ENCODE measurements at regions not wholly inside any gene's neighbourhood (a gene's known extent, or its start where the extent isn't known, plus 50 kb on each side); places are given as distances from the start of the nearest gene placed in this dataset.
A peak's percentile ranks its signal among the peaks of the same experiment; 100 is the strongest.
"Not testable (repeated sequence)": the region's sequence is repeated elsewhere in the genome, so short reads cannot be mapped to it uniquely, and the experiment has no call there.

DNA sequence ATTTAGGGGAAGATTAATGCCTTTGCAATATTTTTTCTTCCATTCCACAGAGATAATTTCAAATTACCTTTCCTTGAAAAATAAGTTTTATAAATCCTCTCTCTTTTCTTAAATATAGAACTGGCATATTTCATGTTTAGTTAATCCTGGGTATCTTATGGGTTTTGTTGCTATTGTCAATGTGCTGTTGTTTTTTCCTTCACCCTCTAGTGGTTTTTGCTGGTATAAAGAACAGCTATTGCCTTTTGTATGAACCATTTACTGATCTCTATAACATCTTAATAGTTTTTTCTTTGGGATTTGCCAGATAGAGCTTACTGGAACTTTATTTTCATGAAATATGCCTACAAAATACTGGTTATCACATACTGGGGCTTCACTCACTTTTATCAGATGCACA, 359.6 kb upstream of the DPPA4 start:
- H3K27me3 ChIP-seq (replicated peaks), result no peaks in the 10 kb centered on the region
- no peak for DNase-seq (ENCODE audit: low read depth in 1 of 2, low spot score in 2 of 2)
- no peak overlapping the region for H3K4me3 ChIP-seq
- no peak overlapping the region for H3K27ac ChIP-seq
- H3K9me3 ChIP-seq (replicated peaks), result no peaks in the 10 kb centered on the region
- H3K36me3 ChIP-seq, result no peaks in the 10 kb centered on the region
- H3K4me1 ChIP-seq (replicated peaks), result no peaks in the 10 kb centered on the region

DNA sequence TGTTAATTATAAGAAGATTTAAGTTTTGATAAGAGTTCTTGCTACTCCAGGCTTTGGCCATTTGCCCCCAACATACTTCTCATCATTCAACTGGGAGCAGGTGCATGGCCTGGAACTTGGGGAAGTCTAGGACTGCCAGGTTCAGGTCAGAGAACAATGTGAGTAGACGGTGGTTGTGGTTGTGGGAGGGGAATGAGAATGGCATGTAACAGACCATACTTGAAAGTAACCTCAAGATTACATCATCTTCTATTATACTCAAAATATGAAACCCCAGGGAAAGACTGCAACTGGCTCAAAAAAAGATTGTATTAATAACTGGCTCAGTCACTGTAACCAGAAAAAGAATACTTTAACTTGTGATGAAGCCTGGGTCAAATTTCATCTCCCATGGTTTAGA, 364.9 kb upstream of the DPPA4 start:
- Histone ChIP-seq H3K27me3 (replicated peaks) (no peaks in the 10 kb centered on the region), H3K36me3 (no peaks in the 10 kb centered on the region), H3K9me3 (replicated peaks) (no peaks in the 10 kb centered on the region), H3K27ac (no peak overlapping the region), H3K4me3 (no peak overlapping the region), H3K4me1 (replicated peaks) (no peaks in the 10 kb centered on the region)
- no peak for DNase-seq (ENCODE audit: low read depth in 1 of 2, low spot score in 2 of 2)

DNA sequence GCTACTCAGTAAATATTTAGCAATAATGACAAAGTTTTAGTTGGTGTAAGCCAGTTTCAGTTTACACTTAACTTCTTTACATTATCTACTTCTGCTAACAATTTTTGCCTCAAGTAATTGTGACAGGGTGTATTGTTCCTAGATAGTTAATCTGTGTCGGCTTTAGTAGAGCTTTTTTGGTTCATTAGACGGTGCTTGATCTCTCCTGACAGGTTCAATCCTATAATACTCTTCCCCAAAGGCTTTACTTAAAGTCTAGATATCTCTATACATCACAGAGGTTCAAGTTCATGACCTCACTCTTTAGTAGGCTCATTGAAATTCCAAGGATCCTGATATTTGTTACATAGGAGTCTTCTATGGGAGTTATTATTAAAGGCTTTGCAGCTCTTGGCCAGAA, 365.6 kb upstream of the DPPA4 start:
- Histone ChIP-seq H3K4me1 (replicated peaks) (no peaks in the 10 kb centered on the region), H3K9me3 (replicated peaks) (no peaks in the 10 kb centered on the region; the same call in 1 of the 2 replicates), H3K27me3 (replicated peaks) (no peaks in the 10 kb centered on the region), H3K27ac (no peak overlapping the region), H3K36me3 (no peaks in the 10 kb centered on the region), H3K4me3 (no peak overlapping the region)
- DNase-seq (ENCODE audit: low read depth in 1 of 2, low spot score in 2 of 2), result no peak

DNA sequence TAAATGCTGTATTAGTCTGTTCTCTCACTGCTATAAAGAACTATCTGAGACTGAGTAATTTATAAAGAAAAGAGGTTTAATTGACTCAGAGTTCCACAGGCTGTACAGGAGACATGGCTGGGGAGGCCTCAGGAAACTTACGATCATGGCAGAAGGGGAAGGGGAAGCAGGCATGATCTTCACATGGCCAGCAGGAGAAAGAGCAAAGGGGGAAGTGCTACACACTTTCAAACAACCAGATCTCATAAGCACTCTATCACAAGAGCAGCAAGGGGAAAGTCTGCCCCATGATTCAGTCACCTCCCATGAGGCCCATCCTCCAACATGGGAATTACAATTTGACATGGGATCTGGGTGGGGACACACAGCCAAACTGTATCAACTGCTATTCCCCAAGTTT, 367.8 kb upstream of the DPPA4 start:
- H3K27me3 ChIP-seq (replicated peaks); H3K4me3 ChIP-seq; H3K36me3 ChIP-seq; DNase-seq (ENCODE audit: low read depth in 1 of 2, low spot score in 2 of 2); H3K4me1 ChIP-seq (replicated peaks); H3K9me3 ChIP-seq (replicated peaks); H3K27ac ChIP-seq: not testable (repeated sequence)

DNA sequence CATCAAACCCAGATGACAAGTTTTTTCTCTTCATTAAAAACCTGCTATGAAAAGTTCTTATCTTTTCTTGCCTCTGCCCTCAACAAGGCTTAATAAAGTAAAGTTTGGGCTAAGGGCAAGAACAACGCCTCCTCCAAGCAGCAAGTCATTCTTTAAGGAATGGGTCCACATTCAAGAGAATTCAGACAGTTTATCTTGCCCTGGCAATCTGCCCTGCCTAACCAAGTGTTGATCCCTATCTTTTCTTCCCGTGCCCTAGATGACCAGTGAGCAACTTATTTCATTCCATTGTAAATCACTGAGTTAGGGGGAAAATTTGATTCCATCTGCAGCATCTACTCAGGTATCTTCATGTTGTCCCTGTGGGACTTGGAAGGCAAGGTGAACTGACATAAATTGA, 370.3 kb upstream of the DPPA4 start:
- Histone ChIP-seq H3K27ac (no peak overlapping the region), H3K9me3 (replicated peaks) (no peaks in the 10 kb centered on the region; the same call in 1 of the 2 replicates), H3K4me3 (no peak overlapping the region), H3K4me1 (replicated peaks) (no peaks in the 10 kb centered on the region), H3K27me3 (replicated peaks) (no peaks in the 10 kb centered on the region), H3K36me3 (no peaks in the 10 kb centered on the region)
- no peak for DNase-seq (ENCODE audit: low read depth in 1 of 2, low spot score in 2 of 2)

DNA sequence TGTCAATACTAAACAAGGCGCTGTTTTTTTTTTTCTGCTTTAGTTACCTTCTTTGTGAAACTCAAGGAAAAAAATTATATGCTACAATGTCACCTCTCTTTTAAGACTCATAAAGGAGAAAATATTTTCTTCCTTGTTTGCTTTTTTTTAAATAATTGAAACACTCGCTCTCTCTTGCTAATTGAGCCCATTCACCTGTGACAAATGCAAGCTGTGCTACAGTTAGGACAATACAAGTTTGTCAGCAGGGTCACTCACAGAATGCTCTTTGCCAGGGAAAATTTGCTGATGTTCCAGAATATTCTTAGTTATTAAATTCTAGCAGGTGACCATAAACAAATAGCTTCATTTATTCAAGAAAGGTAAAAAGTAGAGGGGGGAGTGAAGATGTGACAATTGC, 375.9 kb upstream of the DPPA4 start:
- Histone ChIP-seq H3K36me3 (no peaks in the 10 kb centered on the region), H3K27ac (no peak overlapping the region), H3K9me3 (replicated peaks) (no peaks in the 10 kb centered on the region), H3K4me3 (no peak overlapping the region), H3K4me1 (replicated peaks) (no peaks in the 10 kb centered on the region), H3K27me3 (replicated peaks) (no peaks in the 10 kb centered on the region)
- no peak for DNase-seq (ENCODE audit: low read depth in 1 of 2, low spot score in 2 of 2)

DNA sequence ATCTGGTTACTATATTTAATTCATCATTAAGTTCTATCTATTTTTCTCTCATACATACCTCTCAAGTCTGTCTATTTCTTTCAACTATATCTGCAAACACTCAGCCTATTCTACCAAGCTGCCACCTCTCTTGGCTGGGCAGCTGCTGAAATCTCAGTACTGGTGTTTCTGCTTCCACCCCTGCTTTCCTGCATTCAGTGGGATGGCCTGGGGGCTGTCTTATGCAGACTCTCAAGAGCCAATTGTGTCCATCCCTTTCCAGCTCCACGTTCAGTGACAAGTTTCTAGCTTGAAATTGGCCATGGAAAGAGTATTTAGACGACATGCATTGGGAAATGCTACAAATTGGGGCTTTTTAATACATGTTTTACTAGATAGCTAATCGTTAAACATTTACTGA, 378.4 kb upstream of the DPPA4 start:
- Histone ChIP-seq H3K27ac (no peak overlapping the region), H3K9me3 (replicated peaks) (no peaks in the 10 kb centered on the region), H3K4me3 (no peak overlapping the region), H3K36me3 (no peaks in the 10 kb centered on the region), H3K27me3 (replicated peaks) (no peaks in the 10 kb centered on the region), H3K4me1 (replicated peaks) (no peaks in the 10 kb centered on the region)
- DNase-seq (ENCODE audit: low read depth in 1 of 2, low spot score in 2 of 2), result no peak

DNA sequence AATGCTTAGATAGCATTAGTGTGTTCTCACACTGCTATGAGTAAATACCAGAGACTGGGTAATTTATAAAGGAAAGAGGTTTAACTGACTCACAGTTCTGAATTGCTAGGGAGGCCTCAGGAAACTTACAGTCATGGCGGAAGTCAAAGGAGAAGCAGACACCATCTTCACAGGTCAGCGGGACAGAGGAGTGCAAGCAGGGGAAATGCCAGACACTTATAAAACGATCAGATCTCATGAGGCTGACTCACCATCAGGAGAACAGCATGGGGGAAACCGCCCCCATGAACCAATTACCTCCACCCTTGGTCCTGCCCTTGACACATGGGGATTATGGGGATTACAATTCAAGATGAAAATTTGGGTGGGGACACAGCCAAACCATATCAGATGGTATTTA, 381.5 kb upstream of the DPPA4 start:
- Histone ChIP-seq H3K9me3 (replicated peaks) (no peaks in the 10 kb centered on the region), H3K4me1 (replicated peaks) (no peaks in the 10 kb centered on the region), H3K4me3 (no peak overlapping the region), H3K27ac (no peak overlapping the region), H3K27me3 (replicated peaks) (no peaks in the 10 kb centered on the region), H3K36me3 (no peaks in the 10 kb centered on the region)
- no peak for DNase-seq (ENCODE audit: low read depth in 1 of 2, low spot score in 2 of 2)

DNA sequence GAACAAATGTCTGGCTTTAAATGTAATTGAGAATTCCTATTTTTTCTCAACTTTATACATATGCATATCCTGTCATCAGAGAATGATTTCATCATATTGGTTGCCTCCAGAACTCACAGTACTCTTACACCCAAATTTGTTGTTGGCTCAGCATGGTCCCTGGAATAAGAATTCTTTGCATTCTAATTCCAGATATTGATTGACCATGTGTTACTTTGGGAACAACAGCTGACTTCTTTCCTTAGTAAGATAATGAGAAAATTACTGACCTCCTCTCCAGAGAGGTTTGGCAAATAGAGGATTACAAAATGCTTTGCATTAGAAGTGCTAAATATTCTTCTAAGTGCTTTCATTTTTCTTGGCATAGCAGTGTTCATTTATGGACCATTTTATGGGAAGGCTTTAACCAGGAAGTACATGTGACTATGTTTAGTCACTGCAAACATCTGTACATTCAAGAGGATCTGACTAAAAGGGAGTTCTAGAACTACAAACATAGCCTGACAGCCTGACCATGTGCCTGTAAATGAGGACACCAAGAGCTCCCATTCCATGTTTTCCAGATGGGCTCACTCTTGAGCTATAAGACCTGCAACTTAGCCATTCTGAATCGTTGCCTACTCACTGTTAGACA, 391.6 kb upstream of the DPPA4 start:
- H3K27ac ChIP-seq, result no peak overlapping the region
- no peak overlapping the region for H3K4me3 ChIP-seq
- no peak for DNase-seq (ENCODE audit: low read depth in 1 of 2, low spot score in 2 of 2)
- no peaks in the 10 kb centered on the region for H3K9me3 ChIP-seq (replicated peaks)
- H3K27me3 ChIP-seq (replicated peaks), result no peaks in the 10 kb centered on the region
- H3K4me1 ChIP-seq (replicated peaks), result no peaks in the 10 kb centered on the region
- no peaks in the 10 kb centered on the region for H3K36me3 ChIP-seq

DNA sequence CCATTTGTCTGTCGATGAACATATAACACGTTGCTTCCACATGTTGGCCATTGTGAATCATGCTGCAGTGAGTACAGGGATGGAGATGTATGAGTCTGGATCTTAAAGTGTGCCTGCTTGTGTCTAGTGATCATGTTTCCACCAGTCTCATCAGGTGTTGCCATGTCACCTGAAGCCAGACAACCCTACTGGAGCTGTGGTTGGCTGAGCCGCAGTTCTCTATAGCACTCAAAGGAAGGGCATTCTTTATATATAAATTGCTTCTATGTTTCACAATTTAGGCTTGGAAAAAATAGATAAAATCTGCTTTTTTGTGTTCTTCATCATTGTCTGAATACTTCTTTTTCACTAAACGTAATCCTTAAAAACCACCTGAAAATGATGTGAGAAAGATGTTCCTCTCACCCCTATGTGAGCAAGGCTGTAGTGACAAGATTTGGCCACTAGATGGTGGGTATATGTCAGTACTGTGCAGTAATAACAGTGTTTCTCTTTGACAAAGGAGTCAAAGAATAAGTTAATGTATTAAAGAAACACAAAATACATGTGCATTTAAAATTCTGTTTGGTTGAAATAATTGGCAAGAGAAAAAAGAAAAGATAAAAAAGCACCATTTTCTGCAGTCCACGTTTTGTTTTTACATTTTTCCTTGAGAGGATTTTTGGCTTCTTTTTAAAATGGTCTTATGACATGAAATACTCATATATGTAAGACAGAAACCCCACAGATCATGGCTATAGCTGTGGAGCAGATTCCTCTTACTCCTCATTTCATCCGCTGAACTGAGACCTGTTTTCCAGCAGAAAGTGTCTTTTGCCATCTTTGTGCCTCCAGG, 394.5 kb upstream of the DPPA4 start:
- Histone ChIP-seq H3K36me3 (no peaks in the 10 kb centered on the region), H3K4me1 (replicated peaks) (no peaks in the 10 kb centered on the region), H3K9me3 (replicated peaks) (no peaks in the 10 kb centered on the region), H3K27me3 (replicated peaks) (no peaks in the 10 kb centered on the region), H3K4me3 (no peak overlapping the region), H3K27ac (no peak overlapping the region)
- DNase-seq (ENCODE audit: low read depth in 1 of 2, low spot score in 2 of 2), result peak in 1 of 2 experiments; percentile 30

DNA sequence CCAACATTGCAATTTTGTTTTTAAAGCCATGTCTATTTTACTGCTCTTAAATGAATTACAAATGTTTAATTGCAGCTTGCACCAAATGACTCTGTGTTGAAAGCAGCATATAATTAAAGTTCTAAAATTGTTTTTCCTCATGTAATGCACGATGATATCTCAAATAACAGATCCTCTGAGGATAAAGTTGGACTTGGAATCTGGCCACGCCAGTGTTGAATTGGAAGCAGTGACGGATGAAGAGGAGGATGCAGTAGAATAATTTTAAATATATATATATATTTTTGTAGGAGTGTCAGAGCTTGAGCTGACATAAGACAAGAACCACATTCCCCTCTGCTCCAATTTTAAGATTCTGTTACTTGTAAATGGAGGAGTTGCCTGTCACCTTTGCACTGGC, 406.6 kb upstream of the DPPA4 start:
- Histone ChIP-seq H3K27ac (no peak overlapping the region), H3K27me3 (replicated peaks) (no peaks in the 10 kb centered on the region), H3K9me3 (replicated peaks) (no peaks in the 10 kb centered on the region), H3K36me3 (no peaks in the 10 kb centered on the region), H3K4me3 (no peak overlapping the region), H3K4me1 (replicated peaks) (no peaks in the 10 kb centered on the region)
- no peak for DNase-seq (ENCODE audit: low read depth in 1 of 2, low spot score in 2 of 2)

DNA sequence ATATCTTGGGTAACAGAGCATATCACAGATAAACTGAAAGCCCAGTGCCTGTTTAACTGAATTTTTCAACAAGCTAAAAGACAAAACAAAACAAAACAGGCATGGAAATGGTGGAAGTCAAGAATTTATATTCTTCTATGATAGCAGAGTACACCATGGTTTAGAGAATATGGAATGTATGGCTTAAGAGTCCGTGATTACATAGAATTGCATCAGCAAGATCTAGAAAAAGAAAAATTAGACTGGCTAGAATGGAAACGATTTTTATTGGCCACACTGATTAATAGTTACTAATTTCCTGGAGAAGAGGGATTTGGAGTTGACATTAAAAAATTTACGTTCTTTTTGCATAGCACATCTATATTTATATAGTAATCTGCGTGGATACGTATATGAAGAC, 435.2 kb upstream of the DPPA4 start:
- Histone ChIP-seq H3K9me3 (replicated peaks) (no peaks in the 10 kb centered on the region), H3K27ac (no peak overlapping the region), H3K36me3 (no peaks in the 10 kb centered on the region), H3K27me3 (replicated peaks) (no peaks in the 10 kb centered on the region), H3K4me3 (no peak overlapping the region), H3K4me1 (replicated peaks) (no peaks in the 10 kb centered on the region)
- DNase-seq (ENCODE audit: low read depth in 1 of 2, low spot score in 2 of 2), result no peak

DNA sequence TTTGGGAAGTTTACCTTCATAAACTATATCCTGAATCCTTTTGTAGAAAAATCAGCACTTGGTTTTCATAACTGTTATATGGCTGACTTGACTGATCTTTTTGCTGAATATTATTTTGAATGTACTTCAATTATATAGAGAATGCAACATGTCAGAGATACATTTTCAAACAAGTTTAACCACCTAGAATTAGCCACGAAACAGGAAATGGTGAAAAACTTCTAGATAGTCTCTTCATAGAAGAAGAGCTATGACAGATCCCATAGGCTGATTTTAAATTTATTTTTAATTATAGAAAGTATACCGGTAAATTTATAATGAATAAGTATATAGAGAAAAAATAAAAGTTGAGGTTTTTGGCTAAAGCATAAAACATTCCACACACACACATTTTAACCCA, 436.8 kb upstream of the DPPA4 start:
- no peak overlapping the region for H3K27ac ChIP-seq
- H3K27me3 ChIP-seq (replicated peaks), result no peaks in the 10 kb centered on the region
- no peaks in the 10 kb centered on the region for H3K4me1 ChIP-seq (replicated peaks)
- no peak overlapping the region for H3K4me3 ChIP-seq
- no peak for DNase-seq (ENCODE audit: low read depth in 1 of 2, low spot score in 2 of 2)
- no peaks in the 10 kb centered on the region for H3K9me3 ChIP-seq (replicated peaks)
- no peaks in the 10 kb centered on the region for H3K36me3 ChIP-seq

DNA sequence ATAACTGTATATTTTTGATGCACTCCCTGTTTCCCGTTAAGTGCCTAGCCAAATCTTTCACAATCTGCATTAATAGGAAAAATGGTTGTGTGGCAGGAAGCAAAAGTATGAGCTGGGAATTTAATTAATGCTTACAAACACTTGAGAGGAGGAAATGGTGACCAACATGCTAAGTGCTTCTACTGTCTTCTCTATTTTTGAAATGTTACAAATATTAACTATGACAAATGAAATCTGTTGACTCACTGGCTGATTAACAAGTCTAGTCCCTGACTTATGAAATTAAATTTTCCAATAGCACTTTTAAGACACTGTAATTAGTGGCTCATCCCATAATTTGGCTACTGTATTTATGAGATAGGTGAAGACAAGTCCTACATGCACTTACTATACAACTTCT, 446.9 kb upstream of the DPPA4 start:
- Histone ChIP-seq H3K9me3 (replicated peaks) (no peaks in the 10 kb centered on the region), H3K4me3 (no peak overlapping the region), H3K27me3 (replicated peaks) (no peaks in the 10 kb centered on the region), H3K36me3 (no peaks in the 10 kb centered on the region), H3K4me1 (replicated peaks) (no peaks in the 10 kb centered on the region), H3K27ac (no peak overlapping the region)
- DNase-seq (ENCODE audit: low read depth in 1 of 2, low spot score in 2 of 2), result no peak
